Left renal pelvis (tissue), 4 donors: ENCODE measurements at regions not wholly inside any gene's neighbourhood (a gene's known extent, or its start where the extent isn't known, plus 50 kb on each side); places are given as distances from the start of the nearest gene placed in this dataset.

Experiments used
- DNase-seq, 4 donors: peaks; one replicate each; pipeline ENCODE4 v3.0.0-alpha.2; 2013; ENCODE audit warnings: low read depth in 4 of 4, low spot score in 3 of 4

GRCh38 chr4:134024251-134024650, 177.3 kb downstream of the PABPC4L start:
- DNase-seq, result no peak

- DNase-seq, result no peak
These were observed 181.9 kb downstream of the PABPC4L start for GRCh38 chr4:134019657-134020056.

GRCh38 chr4:134018846-134019245, 182.7 kb downstream of the PABPC4L start:
- DNase-seq, result no peak

- DNase-seq, result no peak
These were observed 200.5 kb downstream of the PABPC4L start for GRCh38 chr4:134001057-134001456.

- DNase-seq, result no peak
These were observed 204.2 kb downstream of the PABPC4L start for GRCh38 chr4:133997436-133997835.

GRCh38 chr4:133996431-133997121, 205.0 kb downstream of the PABPC4L start:
- DNase-seq, result no peak

GRCh38 chr4:133995243-133995960, 206.2 kb downstream of the PABPC4L start:
- no peak for DNase-seq

- no peak for DNase-seq
These were observed 218.9 kb downstream of the PABPC4L start for GRCh38 chr4:133982533-133983224.

GRCh38 chr4:133981327-133981726, 220.3 kb downstream of the PABPC4L start:
- DNase-seq, result no peak

GRCh38 chr4:133972586-133972985, 229.0 kb downstream of the PABPC4L start:
- DNase-seq, result no peak

- peak in 1 of 4 donors; percentile 1 for DNase-seq
These were observed 232.3 kb downstream of the PABPC4L start for GRCh38 chr4:133969202-133969848.

GRCh38 chr4:133968174-133968573, 233.4 kb downstream of the PABPC4L start:
- DNase-seq, result no peak

- DNase-seq, result no peak
These were observed 240.6 kb downstream of the PABPC4L start for GRCh38 chr4:133960975-133961374.

GRCh38 chr4:133943081-133943480, 258.5 kb downstream of the PABPC4L start:
- no peak for DNase-seq

GRCh38 chr4:133938061-133938460, 263.5 kb downstream of the PABPC4L start:
- no peak for DNase-seq

GRCh38 chr4:133929531-133930239, 271.9 kb downstream of the PABPC4L start:
- no peak for DNase-seq

- no peak for DNase-seq
These were observed 280.1 kb downstream of the PABPC4L start for GRCh38 chr4:133921280-133922195.

GRCh38 chr4:133920236-133920635, 281.4 kb downstream of the PABPC4L start:
- no peak for DNase-seq

- DNase-seq, result no peak
These were observed 291.4 kb downstream of the PABPC4L start for GRCh38 chr4:133910165-133910564.
